K562 (cell line): ENCODE measurements at regions not wholly inside any gene's neighbourhood (a gene's known extent, or its start where the extent isn't known, plus 50 kb on each side); places are given as distances from the start of the nearest gene placed in this dataset.
"Not testable (repeated sequence)": the region's sequence is repeated elsewhere in the genome, so short reads cannot be mapped to it uniquely, and the experiment has no call there.

Source experiments
- ATAC-seq: fragments of 200-7000 bp; cut with Tn5 transposase; 3 replicates; pipeline ENCODE4 v1.9.1; 2020; ENCODE audit warnings: moderate library complexity
- BruUV-seq: library from RNA; stranded (reverse); fragments of 400-500 nt; replicated peaks from 2 replicates; lab custom pipeline; 2021; lab: Mats Ljungman, UMichigan
- CTCF ChIA-PET: fragments of 300-600 bp; formaldehyde crosslinking; extraction: SDS; loops from one replicate; lab custom pipeline; 2021; ENCODE audit warnings: low intra/inter-chr PET ratio; lab: Yijun Ruan, JAX
- POLR2A ChIA-PET: fragments of 300-600, 350-650 bp; sonication (Branson Sonifier 250); formaldehyde crosslinking; extraction: SDS; loops from one replicate; lab custom pipeline; 2021; ENCODE audit warnings: antibody characterized with exemption, inconsistent platforms; lab: Yijun Ruan, JAX
- DNase-seq, 4 experiments: peaks; one replicate each; pipeline versions ENCODE4 v3.0.0 to v3.0.0-alpha.2; 2011 to 2018; ENCODE audit warnings: low spot score in 3 of 4, mixed read lengths in 3 of 4; ENCODE audit errors: extremely low read depth in 1 of 4
- FAIRE-seq: peaks from 2 replicates; lab custom pipeline; 2011; peaks lifted over from hg19 to GRCh38; lab: Jason Lieb, UNC
- H2AFZ ChIP-seq: 2 replicates; pipeline ENCODE4 v1.6.0; 2011; ENCODE audit warnings: low read depth, low read length, control low read depth, inconsistent platforms
- H3K27ac ChIP-seq: fragments of 200-600 bp; 3 replicates; pipeline ENCODE4 v1.8.0; 2011; ENCODE audit warnings: low read depth, mild to moderate bottlenecking, control low read depth, inconsistent platforms, low read length, moderate library complexity, mixed read lengths; ENCODE audit errors: extremely low read depth
- H3K27me3 ChIP-seq, 2 experiments: fragments of 300-600 bp in 1 of 2; 2 replicates in 1 of 2; 3 replicates in 1 of 2; pipeline versions ENCODE4 v1.6.0 to v1.8.0; 2011; ENCODE audit warnings: inconsistent platforms in 2 of 2, low read length in 2 of 2, mild to moderate bottlenecking in 1 of 2, mixed read lengths in 1 of 2, moderate library complexity in 1 of 2; ENCODE audit not compliant: control insufficient read depth in 2 of 2, insufficient read depth in 2 of 2
- H3K36me3 ChIP-seq: fragments of 300-600 bp; 3 replicates; pipeline ENCODE4 v1.8.0; 2011; ENCODE audit warnings: mild to moderate bottlenecking, low read length, inconsistent platforms; ENCODE audit not compliant: control insufficient read depth, insufficient read depth
- H3K4me1 ChIP-seq, 2 experiments: fragments of 200-600 bp in 1 of 2; replicated peaks in 1 of 2; 2 replicates in 1 of 2; 3 replicates in 1 of 2; pipeline versions ENCODE4 v1.5.1 to v1.8.0; 2011; ENCODE audit warnings: inconsistent platforms in 2 of 2, low read length in 2 of 2, mild to moderate bottlenecking in 1 of 2, mixed read lengths in 1 of 2, moderate library complexity in 1 of 2; ENCODE audit not compliant: control insufficient read depth in 2 of 2, insufficient read depth in 2 of 2
- H3K4me2 ChIP-seq: 2 replicates; pipeline ENCODE4 v1.6.1; 2011; ENCODE audit warnings: low read length, control low read depth, inconsistent platforms, mixed read lengths; ENCODE audit not compliant: insufficient read depth
- H3K4me3 ChIP-seq: fragments of 200-600 bp; sonication (generic), shearing (Covaris generic); 2 replicates; pipeline ENCODE4 v1.5.1; 2016; ENCODE audit warnings: control low read depth, inconsistent platforms
- H3K79me2 ChIP-seq: fragments of 200-600 bp; 3 replicates; pipeline ENCODE4 v1.8.0; 2011; ENCODE audit warnings: low read length, inconsistent platforms; ENCODE audit not compliant: control insufficient read depth, insufficient read depth
- H3K9ac ChIP-seq, 2 experiments: 2 replicates each; pipeline versions ENCODE4 v1.6.0 to v1.6.1; 2011; ENCODE audit warnings: low read depth in 2 of 2, low read length in 2 of 2, control low read depth in 1 of 2, inconsistent platforms in 1 of 2, mild to moderate bottlenecking in 1 of 2, mixed read lengths in 1 of 2; ENCODE audit not compliant: insufficient read depth in 1 of 2
- H3K9me1 ChIP-seq: one replicate; pipeline ENCODE4 v1.6.0; 2011; ENCODE audit warnings: inconsistent platforms, mild to moderate bottlenecking, low read length, moderate library complexity; ENCODE audit not compliant: control insufficient read depth, insufficient read depth
- H3K9me3 ChIP-seq: replicated peaks from 2 replicates; pipeline ENCODE4 v1.5.1; 2011; ENCODE audit warnings: low read depth, low read length, inconsistent platforms; ENCODE audit not compliant: control insufficient read depth, insufficient read depth
- H4K20me1 ChIP-seq: replicated peaks from 2 replicates; pipeline ENCODE4 v1.6.1; 2011; ENCODE audit warnings: low read length, inconsistent platforms, mixed read lengths; ENCODE audit not compliant: control insufficient read depth, insufficient read depth
- EP300 ChIP-seq: IDR thresholded peaks from 2 replicates; pipeline ENCODE4 v1.6.1; 2012; ENCODE audit warnings: low read length, improper control_type of control experiment
- RAD21 ChIP-seq, 2 experiments: fragments of 250-450 bp in 1 of 2; fragments of 450-650 bp in 1 of 2; sonication (Bioruptor Pico) in 1 of 2; formaldehyde crosslinking in 1 of 2; IDR thresholded peaks in 1 of 2; conservative IDR thresholded peaks in 1 of 2; 2 replicates each; pipeline versions ENCODE4 v1.4.0 to v1.8.0; 2020 to 2022; ENCODE audit warnings: mild to moderate bottlenecking in 2 of 2, moderate library complexity in 1 of 2
- STAT5A ChIP-seq: IDR thresholded peaks from 2 replicates; pipeline ENCODE4 v1.6.1; 2012; ENCODE audit warnings: low read length, inconsistent platforms, borderline replicate concordance
- TBL1XR1 ChIP-seq, 2 experiments: IDR thresholded peaks; 2 replicates each; pipeline ENCODE4 v1.6.1; 2012; ENCODE audit warnings: improper control_type of control experiment in 2 of 2, low read length in 2 of 2, mild to moderate bottlenecking in 1 of 2
- THRA ChIP-seq: fragments of 450-650 bp; IDR thresholded peaks from 2 replicates; pipeline ENCODE4 v1.6.1; 2017; ENCODE audit warnings: mild to moderate bottlenecking, moderate library complexity
- ZZZ3 ChIP-seq: fragments of 450-650 bp; IDR thresholded peaks from 2 replicates; pipeline ENCODE4 v1.6.1; 2016; ENCODE audit warnings: antibody characterized with exemption, mild to moderate bottlenecking, moderate library complexity
- WGBS: fragments of 100-300 bp; shearing (Covaris generic); methylation state at CpG from one replicate; pipeline ENCODE4 v1.1.6; 2016; ENCODE audit warnings: low coverage, mixed read lengths; ENCODE audit not compliant: insufficient coverage; ENCODE audit errors: missing lambda C conversion rate; 5-methylcytosine and 5-hydroxymethylcytosine counted together
- in situ Hi-C: fragments of 300-500 bp; cut with MboI; formaldehyde crosslinking; loops from 4 replicates; pipeline ENCODE4 v1.15.0; 2018; ENCODE audit warnings: inconsistent platforms, mixed read lengths
- intact Hi-C: fragments of 100-400 bp; cut with micrococcal nuclease; formaldehyde crosslinking; loops from 2 replicates; pipeline ENCODE4 v1.14.2; 2022

GRCh38 chr7:49707891-49708290, 65.5 kb upstream of the VWC2 start:
- Histone ChIP-seq H3K4me3 (no peak overlapping the region), H3K9me1 (no peaks in the 10 kb centered on the region), H3K4me1 (no peaks in the 10 kb centered on the region), H3K4me2 (no peak overlapping the region), H4K20me1 (no peaks in the 10 kb centered on the region), H3K79me2 (no peaks in the 10 kb centered on the region), H3K27me3 (no peaks in the 10 kb centered on the region), H2AFZ (no peak overlapping the region), H3K9ac (no peak overlapping the region), H3K27ac (no peak overlapping the region), H3K36me3 (no peaks in the 10 kb centered on the region), H3K9me3 (no peaks in the 10 kb centered on the region)
- no peak for TF ChIP-seq RAD21 (CRISPR knock-in tag; conservative IDR thresholded peaks at IDR 0.05 in 1 of 2, IDR thresholded peaks at IDR 0.05 in 1 of 2)
- TF ChIP-seq EP300, result no peak
- no peak for TF ChIP-seq STAT5A
- ChIA-PET POLR2A (no interaction called here), CTCF (no interaction called here)
- DNase-seq (no peak), ATAC-seq (no peak), FAIRE-seq (no peak)
- intact Hi-C loops, result no loop called here
- in situ Hi-C loops, result no loop called here
- WGBS, result 0% methylated on average over 3 of the region's 3 CpGs
- BruUV-seq, result no TSS peak

GRCh38 chr7:49708590-49708989, 64.8 kb upstream of the VWC2 start:
- no peak for FAIRE-seq
- no peaks in the 10 kb centered on the region for H3K79me2 ChIP-seq

GRCh38 chr7:49711072-49711723, 62.2 kb upstream of the VWC2 start:
- H3K9me3 ChIP-seq, intact Hi-C loops, H3K4me2 ChIP-seq, CTCF ChIA-PET, H3K4me1 ChIP-seq, BruUV-seq, H3K9me1 ChIP-seq, FAIRE-seq, DNase-seq, H2AFZ ChIP-seq, in situ Hi-C loops, H3K4me3 ChIP-seq, H4K20me1 ChIP-seq, ATAC-seq, H3K9ac ChIP-seq, H3K36me3 ChIP-seq, H3K27ac ChIP-seq, H3K79me2 ChIP-seq, POLR2A ChIA-PET, H3K27me3 ChIP-seq: not testable (repeated sequence)
- WGBS, result 0% methylated on average over 24 of the region's 28 CpGs

More at GRCh38 chr7:49708590-49708989, 64.8 kb upstream of the VWC2 start:
- ATAC-seq (no peak), DNase-seq (no peak)
- WGBS, result 0% methylated on average over 5 of the region's 5 CpGs
- no peaks in the 10 kb centered on the region for H3K4me1 ChIP-seq
- no peak overlapping the region for H3K4me3 ChIP-seq
- no peaks in the 10 kb centered on the region for H4K20me1 ChIP-seq
- in situ Hi-C loops, result no loop called here
- H3K9me1 ChIP-seq, result no peaks in the 10 kb centered on the region
- H3K4me2 ChIP-seq, result no peak overlapping the region
- POLR2A ChIA-PET, result no interaction called here
- TF ChIP-seq THRA, result no peak
- no peak for TF ChIP-seq ZZZ3
- TF ChIP-seq TBL1XR1 (IDR thresholded peaks at IDR 0.05; ENCODE audit: low read length in 2 of 2), result no peak
- H3K27me3 ChIP-seq, result no peaks in the 10 kb centered on the region
- H2AFZ ChIP-seq, result no peak overlapping the region
- H3K27ac ChIP-seq, result no peak overlapping the region
- no peaks in the 10 kb centered on the region for H3K36me3 ChIP-seq
- no peaks in the 10 kb centered on the region for H3K9me3 ChIP-seq
- intact Hi-C loops, result no loop called here
- no peak overlapping the region for H3K9ac ChIP-seq
- BruUV-seq, result no TSS peak
- CTCF ChIA-PET, result no interaction called here
